SK-N-MC (cell line): ENCODE measurements at regions not wholly inside any gene's neighbourhood (a gene's known extent, or its start where the extent isn't known, plus 50 kb on each side); places are given as distances from the start of the nearest gene placed in this dataset.

Experiments used
- DNase-seq: peaks from one replicate; pipeline ENCODE4 v3.0.0-alpha.2; 2011; ENCODE audit warnings: low read depth, low spot score
- H3K27ac ChIP-seq: fragments of 200-600 bp; sonication (generic); 2 replicates; pipeline ENCODE4 v1.5.1; 2016; ENCODE audit warnings: mixed run types
- H3K36me3 ChIP-seq: fragments of 200-600 bp; sonication (generic); 2 replicates; pipeline ENCODE4 v1.6.1; 2017; ENCODE audit warnings: antibody characterized with exemption, low read length, mixed read lengths; ENCODE audit not compliant: insufficient read depth
- H3K4me3 ChIP-seq: fragments of 200-600 bp; sonication (generic); 2 replicates; pipeline ENCODE4 v1.5.1; 2016
- H3K9ac ChIP-seq: fragments of 200-600 bp; sonication (generic); 2 replicates; pipeline ENCODE4 v1.8.0; 2017; ENCODE audit warnings: mixed run types, mixed read lengths; ENCODE audit not compliant: insufficient read length
- H3K9me3 ChIP-seq: fragments of 200-600 bp; sonication (generic); 2 replicates; pipeline ENCODE4 v1.6.1; 2017; ENCODE audit warnings: low read depth, mild to moderate bottlenecking, antibody characterized with exemption, low read length, moderate library complexity, mixed read lengths
- EZH2 ChIP-seq: fragments of 200-600 bp; sonication (generic); IDR thresholded peaks from one replicate; pipeline ENCODE4 v1.6.1; 2017; ENCODE audit warnings: antibody characterized with exemption
- FOXP2 ChIP-seq: optimal IDR thresholded peaks from 2 replicates; pipeline ENCODE3; 2011; ENCODE audit warnings: mild to moderate bottlenecking, moderate library complexity; ENCODE audit not compliant: insufficient read depth; ENCODE audit errors: extremely low read length, control extremely low read depth
- POLR2AphosphoS5 ChIP-seq: IDR thresholded peaks from 2 replicates; pipeline ENCODE4 v1.6.1; 2012; ENCODE audit warnings: mild to moderate bottlenecking, low read depth, low read length, borderline replicate concordance

- H3K4me3 ChIP-seq = no peak overlapping the region
- no peaks in the 10 kb centered on the region for H3K9me3 ChIP-seq
- H3K27ac ChIP-seq = no peak overlapping the region
- no peaks in the 10 kb centered on the region for H3K36me3 ChIP-seq
- no peak for DNase-seq
- TF ChIP-seq POLR2AphosphoS5 (no peak), FOXP2 (no peak), EZH2 (no peak)
- H3K9ac ChIP-seq = no peak overlapping the region
Observed at GRCh38 chr4:60266505-60266904, 933.6 kb upstream of the ADGRL3 start.

GRCh38 chr4:60296386-60296785 is 903.7 kb upstream of the ADGRL3 start:
- no peaks in the 10 kb centered on the region for H3K9me3 ChIP-seq
- no peak for DNase-seq
- no peak overlapping the region for H3K27ac ChIP-seq
- H3K9ac ChIP-seq = no peak overlapping the region
- no peak overlapping the region for H3K4me3 ChIP-seq
- no peak for TF ChIP-seq FOXP2
- TF ChIP-seq POLR2AphosphoS5 = no peak
- TF ChIP-seq EZH2 = no peak
- no peaks in the 10 kb centered on the region for H3K36me3 ChIP-seq

DNA sequence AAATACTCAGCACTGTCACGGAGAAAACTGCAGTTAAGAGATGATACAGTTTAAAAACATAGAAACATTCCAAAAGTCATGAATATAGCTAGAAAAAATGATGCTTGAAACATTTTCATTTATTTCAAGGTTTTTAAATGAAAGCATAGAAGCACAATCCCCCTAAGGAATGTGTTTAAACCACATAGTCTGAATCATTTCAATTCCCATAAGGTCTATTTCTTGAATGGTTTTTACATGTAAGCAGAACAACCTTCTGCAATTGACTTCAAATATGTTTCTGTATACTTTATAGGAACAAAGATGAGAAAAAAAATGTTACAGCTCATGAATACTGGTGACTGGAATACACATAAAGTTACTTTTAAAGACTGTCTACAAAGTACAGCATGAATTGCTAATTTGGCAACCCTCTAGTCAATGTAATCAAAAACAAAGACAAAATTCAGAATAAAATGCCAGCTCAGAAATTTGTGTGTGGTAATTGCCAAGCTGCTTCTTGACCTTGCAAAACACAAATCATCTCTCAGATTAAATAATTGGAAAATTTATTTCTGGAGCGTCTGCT is 886.4 kb upstream of the ADGRL3 start:
- H3K36me3 ChIP-seq = no peaks in the 10 kb centered on the region
- H3K27ac ChIP-seq = peak overlapping the region; percentile 65
- TF ChIP-seq EZH2 = no peak
- TF ChIP-seq FOXP2 = no peak
- TF ChIP-seq POLR2AphosphoS5 = no peak
- H3K9me3 ChIP-seq = no peaks in the 10 kb centered on the region
- no peak overlapping the region for H3K9ac ChIP-seq
- DNase-seq = no peak
- no peak overlapping the region for H3K4me3 ChIP-seq

GRCh38 chr4:60314416-60314815 is 885.7 kb upstream of the ADGRL3 start:
- DNase-seq = no peak
- Histone ChIP-seq H3K4me3 (no peak overlapping the region), H3K27ac (no peak overlapping the region), H3K36me3 (no peaks in the 10 kb centered on the region), H3K9me3 (no peaks in the 10 kb centered on the region), H3K9ac (no peak overlapping the region)
- TF ChIP-seq FOXP2 (no peak), EZH2 (no peak), POLR2AphosphoS5 (no peak)

- no peak for DNase-seq
- TF ChIP-seq FOXP2 = no peak
- no peak for TF ChIP-seq POLR2AphosphoS5
- TF ChIP-seq EZH2 = no peak
- Histone ChIP-seq H3K27ac (no peak overlapping the region), H3K9me3 (no peaks in the 10 kb centered on the region), H3K4me3 (no peak overlapping the region), H3K9ac (no peak overlapping the region), H3K36me3 (no peaks in the 10 kb centered on the region)
Observed at GRCh38 chr4:60315586-60315985, 884.5 kb upstream of the ADGRL3 start.

GRCh38 chr4:60326735-60327134 is 873.4 kb upstream of the ADGRL3 start:
- Histone ChIP-seq H3K27ac (no peak overlapping the region), H3K36me3 (no peaks in the 10 kb centered on the region), H3K9ac (no peak overlapping the region), H3K9me3 (no peaks in the 10 kb centered on the region), H3K4me3 (no peak overlapping the region)
- DNase-seq = no peak
- TF ChIP-seq EZH2 (no peak), FOXP2 (no peak), POLR2AphosphoS5 (no peak)

GRCh38 chr4:60327651-60328050 is 872.5 kb upstream of the ADGRL3 start:
- Histone ChIP-seq H3K9ac (no peak overlapping the region), H3K4me3 (no peak overlapping the region), H3K27ac (no peak overlapping the region), H3K36me3 (no peaks in the 10 kb centered on the region), H3K9me3 (no peaks in the 10 kb centered on the region)
- TF ChIP-seq POLR2AphosphoS5 (no peak), FOXP2 (no peak), EZH2 (no peak)
- DNase-seq = no peak

GRCh38 chr4:60344908-60345307 is 855.2 kb upstream of the ADGRL3 start:
- DNase-seq = no peak
- Histone ChIP-seq H3K36me3 (no peaks in the 10 kb centered on the region), H3K27ac (no peak overlapping the region), H3K9me3 (no peaks in the 10 kb centered on the region), H3K9ac (no peak overlapping the region), H3K4me3 (no peak overlapping the region)
- no peak for TF ChIP-seq POLR2AphosphoS5
- no peak for TF ChIP-seq FOXP2
- no peak for TF ChIP-seq EZH2

DNA sequence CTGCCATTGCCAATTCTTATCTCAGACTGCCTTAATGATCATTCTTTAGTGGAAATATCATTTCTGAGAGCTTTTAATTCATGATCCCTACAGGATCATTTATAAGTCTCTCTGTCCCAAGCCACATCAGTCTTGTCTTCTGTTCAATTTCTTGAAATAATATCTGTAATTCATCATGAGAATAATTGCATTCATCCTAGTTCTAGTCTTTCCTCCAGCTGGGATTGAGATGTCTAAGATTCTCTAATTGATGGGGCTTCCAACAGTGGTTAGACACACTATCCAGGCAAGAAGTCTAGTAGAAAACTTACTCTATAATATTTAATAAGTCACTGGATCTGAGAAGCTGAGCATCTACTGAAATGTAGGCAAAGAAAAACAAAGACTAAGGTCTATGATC is 854.7 kb upstream of the ADGRL3 start:
- no peak for TF ChIP-seq EZH2
- Histone ChIP-seq H3K4me3 (no peak overlapping the region), H3K9me3 (no peaks in the 10 kb centered on the region), H3K27ac (no peak overlapping the region), H3K9ac (no peak overlapping the region), H3K36me3 (no peaks in the 10 kb centered on the region)
- DNase-seq = no peak
